Activated CD8-positive, alpha-beta T cell treated with anti-CD3 and anti-CD28 coated beads for 36 hours (primary cell): ENCODE measurements at regions not wholly inside any gene's neighbourhood (a gene's known extent, or its start where the extent isn't known, plus 50 kb on each side); places are given as distances from the start of the nearest gene placed in this dataset.

Experiments
- ATAC-seq: fragments of 200-7000 bp; cut with Tn5 transposase; one replicate; pipeline ENCODE4 v1.10.0; 2021; ENCODE audit warnings: mild to moderate bottlenecking, moderate library complexity
- CTCF ChIA-PET: fragments of 350-600 bp; sonication (Branson Sonifier 250); formaldehyde crosslinking; loops from one replicate; lab custom pipeline; 2021; ENCODE audit warnings: antibody characterized with exemption; lab: Charles Lee
- POLR2A ChIA-PET: fragments of 350-600 bp; sonication (Branson Sonifier 250); formaldehyde crosslinking; loops from one replicate; lab custom pipeline; 2021; ENCODE audit warnings: antibody characterized with exemption; lab: Charles Lee
- DNase-seq: peaks from one replicate; pipeline ENCODE4 v3.0.0-alpha.2; 2020
- H3K27ac Mint-ChIP-seq: one replicate; pipeline ENCODE4 v1.8.0; 2021; ENCODE audit warnings: mild to moderate bottlenecking, mixed read lengths
- H3K27me3 Mint-ChIP-seq: one replicate; pipeline ENCODE4 v1.8.0; 2021; ENCODE audit warnings: mixed read lengths
- H3K36me3 Mint-ChIP-seq: one replicate; pipeline ENCODE4 v1.8.0; 2021; ENCODE audit warnings: low read depth, mixed read lengths
- H3K4me1 Mint-ChIP-seq: one replicate; pipeline ENCODE4 v1.8.0; 2021; ENCODE audit warnings: low read depth, mixed read lengths
- H3K4me3 Mint-ChIP-seq: one replicate; pipeline ENCODE4 v1.8.0; 2021; ENCODE audit warnings: mild to moderate bottlenecking, moderate library complexity, mixed read lengths
- H3K9me3 Mint-ChIP-seq: one replicate; pipeline ENCODE4 v1.8.0; 2021; ENCODE audit warnings: mixed read lengths
- intact Hi-C: fragments of 100-400 bp; cut with micrococcal nuclease; formaldehyde crosslinking; loops from one replicate; pipeline ENCODE4 v1.10.0; 2022
- TF ChIP-seq, protein P1 (sequence below): fragments of 200-600 bp; IDR thresholded peaks from one replicate; pipeline ENCODE4 v1.8.0; 2022; ENCODE audit warnings: antibody characterized with exemption, mild to moderate bottlenecking

DNA sequence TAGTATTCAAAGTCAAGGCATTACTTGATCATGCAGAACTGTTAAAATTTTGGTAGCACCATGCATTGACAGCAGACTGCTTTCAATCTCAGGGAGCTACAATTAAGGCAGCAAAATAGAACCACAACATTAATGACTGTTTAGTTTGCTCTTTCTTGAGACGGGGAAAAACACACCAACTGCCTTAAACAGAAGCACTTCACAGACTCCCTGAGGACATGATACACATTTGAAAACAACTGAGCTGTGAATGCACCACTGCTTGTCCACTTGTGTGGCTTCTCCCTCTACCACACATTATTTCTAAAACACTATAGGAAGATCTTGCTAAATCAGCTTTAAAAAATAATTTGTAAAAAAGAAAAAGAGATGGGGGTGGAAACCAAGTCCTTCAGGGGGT lies 79.6 kb upstream of the MAST4 start:
- no peaks in the 10 kb centered on the region for H3K27me3 Mint-ChIP-seq
- CTCF ChIA-PET: interaction anchor here (1.0 kb wide), 2 partner anchors 9 to 21 kb away, joined by 3 read pairs; no protein-coding TSS in a partner anchor
- TF ChIP-seq, protein P1, sequence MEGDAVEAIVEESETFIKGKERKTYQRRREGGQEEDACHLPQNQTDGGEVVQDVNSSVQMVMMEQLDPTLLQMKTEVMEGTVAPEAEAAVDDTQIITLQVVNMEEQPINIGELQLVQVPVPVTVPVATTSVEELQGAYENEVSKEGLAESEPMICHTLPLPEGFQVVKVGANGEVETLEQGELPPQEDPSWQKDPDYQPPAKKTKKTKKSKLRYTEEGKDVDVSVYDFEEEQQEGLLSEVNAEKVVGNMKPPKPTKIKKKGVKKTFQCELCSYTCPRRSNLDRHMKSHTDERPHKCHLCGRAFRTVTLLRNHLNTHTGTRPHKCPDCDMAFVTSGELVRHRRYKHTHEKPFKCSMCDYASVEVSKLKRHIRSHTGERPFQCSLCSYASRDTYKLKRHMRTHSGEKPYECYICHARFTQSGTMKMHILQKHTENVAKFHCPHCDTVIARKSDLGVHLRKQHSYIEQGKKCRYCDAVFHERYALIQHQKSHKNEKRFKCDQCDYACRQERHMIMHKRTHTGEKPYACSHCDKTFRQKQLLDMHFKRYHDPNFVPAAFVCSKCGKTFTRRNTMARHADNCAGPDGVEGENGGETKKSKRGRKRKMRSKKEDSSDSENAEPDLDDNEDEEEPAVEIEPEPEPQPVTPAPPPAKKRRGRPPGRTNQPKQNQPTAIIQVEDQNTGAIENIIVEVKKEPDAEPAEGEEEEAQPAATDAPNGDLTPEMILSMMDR: no peak
- no peak overlapping the region for H3K4me3 Mint-ChIP-seq
- H3K4me1 Mint-ChIP-seq: no peaks in the 10 kb centered on the region
- DNase-seq (no peak), ATAC-seq (no peak)
- peaks cover 1% of the 10 kb centered on the region for H3K36me3 Mint-ChIP-seq
- intact Hi-C loops: no loop called here
- POLR2A ChIA-PET: no interaction called here
- H3K9me3 Mint-ChIP-seq: peaks cover 7% of the 10 kb centered on the region
- H3K27ac Mint-ChIP-seq: no peak overlapping the region

DNA sequence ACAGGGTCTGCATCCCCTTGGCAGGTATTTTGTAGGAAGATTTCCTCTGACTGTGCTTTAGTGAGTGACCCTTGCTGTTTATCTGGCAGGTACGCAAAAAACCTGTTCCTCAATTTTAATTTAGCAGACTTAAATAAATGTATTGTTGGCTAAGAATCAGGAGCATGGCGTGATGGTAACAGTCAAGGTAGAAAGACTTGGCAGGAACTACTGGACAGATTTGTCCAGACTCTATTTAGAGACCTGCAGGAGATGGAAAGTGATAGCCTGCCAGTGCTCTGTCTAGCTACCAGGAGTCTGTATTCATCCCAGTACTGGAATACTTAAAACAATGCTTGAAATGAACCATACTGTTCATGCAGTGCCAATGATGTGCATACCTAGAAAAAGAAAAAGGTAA lies 78.8 kb upstream of the MAST4 start:
- TF ChIP-seq, protein P1: no peak
- ChIA-PET CTCF (interaction anchor here (1.0 kb wide), 1 partner anchor 10 kb away, joined by 3 read pairs; no protein-coding TSS in a partner anchor), POLR2A (no interaction called here)
- Mint-ChIP-seq H3K27ac (no peak overlapping the region), H3K4me3 (no peak overlapping the region), H3K9me3 (peaks cover 9% of the 10 kb centered on the region), H3K27me3 (no peaks in the 10 kb centered on the region), H3K4me1 (no peaks in the 10 kb centered on the region), H3K36me3 (peaks cover 1% of the 10 kb centered on the region)
- DNase-seq (no peak), ATAC-seq (no peak)
- intact Hi-C loops: no loop called here

DNA sequence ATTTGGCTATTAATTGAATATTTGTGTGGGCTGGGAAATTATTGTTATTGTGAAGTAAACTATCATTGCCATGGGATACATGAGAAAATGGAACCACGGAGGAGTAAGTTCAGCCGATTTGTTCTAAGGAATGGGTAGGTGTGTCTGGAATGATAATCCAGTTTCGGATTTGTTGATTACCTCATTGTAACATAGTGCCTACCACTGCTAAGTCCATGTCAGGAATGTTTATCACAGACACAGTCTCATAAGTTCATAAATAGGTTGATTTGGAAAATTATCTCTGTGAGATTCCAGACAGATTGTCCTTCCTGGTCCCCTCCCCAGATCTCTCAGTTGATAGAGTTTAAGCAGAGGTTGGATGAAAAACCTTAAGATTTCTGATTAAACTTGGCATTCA lies 78.1 kb upstream of the MAST4 start:
- TF ChIP-seq, protein P1: no peak
- no peak overlapping the region for H3K27ac Mint-ChIP-seq
- intact Hi-C loops: no loop called here
- ATAC-seq: no peak
- H3K36me3 Mint-ChIP-seq: peaks cover 1% of the 10 kb centered on the region
- H3K4me1 Mint-ChIP-seq: no peaks in the 10 kb centered on the region
- ChIA-PET CTCF (no interaction called here), POLR2A (no interaction called here)
- H3K9me3 Mint-ChIP-seq: peaks cover 9% of the 10 kb centered on the region
- no peak overlapping the region for H3K4me3 Mint-ChIP-seq
- H3K27me3 Mint-ChIP-seq: peaks cover 3% of the 10 kb centered on the region
- DNase-seq: no peak

DNA sequence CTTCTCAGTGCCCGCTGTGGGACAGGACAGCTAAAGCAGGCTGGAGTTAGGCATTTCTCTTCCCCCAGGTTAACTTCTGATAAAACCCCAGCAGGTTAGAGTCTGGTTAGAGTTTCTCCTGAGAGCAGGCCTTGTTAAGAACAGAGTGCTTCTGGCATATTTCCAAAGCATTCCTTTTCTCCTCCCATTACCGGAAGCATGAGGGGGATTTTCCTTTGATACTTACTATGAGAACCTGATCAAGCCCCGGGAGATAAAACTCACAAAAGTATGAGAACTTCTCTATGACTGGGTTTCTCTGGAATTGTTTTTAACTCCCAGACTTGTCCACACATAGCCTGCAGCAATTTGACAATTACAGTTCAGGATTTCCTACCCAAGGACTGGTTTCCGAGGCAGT lies 77.4 kb upstream of the MAST4 start:
- Mint-ChIP-seq H3K9me3 (peaks cover 9% of the 10 kb centered on the region), H3K4me3 (no peak overlapping the region), H3K36me3 (peaks cover 1% of the 10 kb centered on the region), H3K4me1 (no peaks in the 10 kb centered on the region), H3K27me3 (peaks cover 6% of the 10 kb centered on the region), H3K27ac (no peak overlapping the region)
- POLR2A ChIA-PET: no interaction called here
- ATAC-seq (no peak), DNase-seq (no peak)
- intact Hi-C loops: no loop called here
- TF ChIP-seq, protein P1: no peak
- CTCF ChIA-PET: no interaction called here

DNA sequence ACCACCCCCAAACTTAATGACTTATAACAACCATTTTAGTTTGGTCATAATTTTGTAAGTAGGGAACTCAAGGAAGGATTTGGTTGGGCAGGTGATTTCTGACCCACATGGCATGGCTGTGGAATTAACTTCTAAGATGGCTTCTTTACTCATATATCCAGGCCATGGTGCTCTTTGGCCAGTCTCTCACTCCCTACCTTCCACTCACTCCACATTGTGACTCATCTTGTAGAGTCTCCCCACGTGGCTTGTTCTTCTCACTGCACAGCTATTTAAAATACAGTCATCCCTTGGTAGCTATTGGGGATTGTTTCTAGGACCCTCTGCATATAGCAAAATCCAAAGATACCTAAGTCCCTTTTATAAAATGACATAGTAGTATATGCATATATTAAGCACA lies 76.6 kb upstream of the MAST4 start:
- intact Hi-C loops: no loop called here
- TF ChIP-seq, protein P1: no peak
- ATAC-seq (no peak), DNase-seq (no peak)
- POLR2A ChIA-PET: no interaction called here
- Mint-ChIP-seq H3K4me1 (no peaks in the 10 kb centered on the region), H3K36me3 (peaks cover 1% of the 10 kb centered on the region), H3K9me3 (peaks cover 9% of the 10 kb centered on the region), H3K27ac (no peak overlapping the region), H3K27me3 (peaks cover 6% of the 10 kb centered on the region), H3K4me3 (no peak overlapping the region)
- CTCF ChIA-PET: no interaction called here
